Stomach smooth muscle (tissue), 2 donors: ENCODE measurements at regions not wholly inside any gene's neighbourhood (a gene's known extent, or its start where the extent isn't known, plus 50 kb on each side); places are given as distances from the start of the nearest gene placed in this dataset.

Experiments
- H3K27ac ChIP-seq: one replicate; pipeline ENCODE4 v1.7.0; 2013; ENCODE audit warnings: mild to moderate bottlenecking, low read length, inconsistent platforms
- H3K27me3 ChIP-seq, 2 donors: one replicate each; pipeline ENCODE4 v1.7.0; 2013; ENCODE audit warnings: low read length in 2 of 2; ENCODE audit not compliant: insufficient read depth in 2 of 2, control insufficient read depth in 1 of 2
- H3K36me3 ChIP-seq, 2 donors: one replicate each; pipeline ENCODE4 v1.7.0; 2013; ENCODE audit warnings: low read length in 2 of 2; ENCODE audit not compliant: control insufficient read depth in 2 of 2, insufficient read depth in 2 of 2
- H3K4me1 ChIP-seq: one replicate; pipeline ENCODE4 v1.7.0; 2013; ENCODE audit warnings: low read length; ENCODE audit not compliant: control insufficient read depth, insufficient read depth
- H3K4me3 ChIP-seq, 2 donors: one replicate each; pipeline ENCODE4 v1.7.0; 2013; ENCODE audit warnings: low read length in 2 of 2
- H3K9ac ChIP-seq, 2 donors: one replicate each; pipeline ENCODE4 v1.7.0; 2013; ENCODE audit warnings: low read length in 2 of 2, mild to moderate bottlenecking in 1 of 2
- H3K9me3 ChIP-seq, 2 donors: one replicate each; pipeline ENCODE4 v1.7.0; 2013; ENCODE audit warnings: low read length in 2 of 2; ENCODE audit not compliant: control insufficient read depth in 2 of 2
- donor health status: healthy.
- donor health status: Pancreatic carcinoma.

DNA sequence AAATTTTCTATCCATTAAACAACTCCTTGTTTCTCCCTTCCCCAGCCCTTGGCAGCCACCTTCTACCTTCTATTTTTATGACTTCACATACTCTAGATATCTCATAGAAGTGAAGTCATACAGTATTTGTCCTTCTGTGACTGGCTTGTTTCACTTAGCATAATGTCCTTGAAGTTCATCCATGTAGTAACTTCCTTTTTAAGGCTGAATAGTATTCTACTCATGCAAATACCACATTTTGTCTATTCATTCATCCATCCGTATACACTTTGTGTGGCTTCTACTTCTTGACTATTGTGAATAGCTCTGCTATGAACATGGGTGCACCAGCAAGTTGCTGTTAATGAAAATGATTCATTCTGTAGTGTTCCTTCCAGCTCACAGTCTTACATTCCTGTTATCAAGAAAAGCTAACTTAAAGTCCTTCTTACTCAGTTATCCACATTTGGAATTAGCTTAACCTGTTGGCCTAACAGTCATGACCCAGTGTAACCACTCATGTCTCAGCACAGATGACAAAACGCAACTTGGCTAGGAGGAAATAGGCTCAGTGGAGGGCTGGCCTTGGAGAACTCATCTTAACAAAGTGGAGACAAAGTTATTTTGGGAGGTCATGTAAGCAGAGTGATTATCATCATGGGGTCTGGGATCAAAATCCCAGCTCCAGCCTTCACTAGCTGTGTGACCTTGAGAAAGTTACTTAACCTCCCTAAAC, 129.7 kb upstream of the MAP3K1 start:
- no peaks in the 10 kb centered on the region for H3K36me3 ChIP-seq
- H3K27ac ChIP-seq, result no peak overlapping the region
- no peak overlapping the region for H3K4me3 ChIP-seq
- no peaks in the 10 kb centered on the region for H3K9me3 ChIP-seq
- H3K9ac ChIP-seq, result no peak overlapping the region
- H3K27me3 ChIP-seq, result no peaks in the 10 kb centered on the region
- no peaks in the 10 kb centered on the region for H3K4me1 ChIP-seq

DNA sequence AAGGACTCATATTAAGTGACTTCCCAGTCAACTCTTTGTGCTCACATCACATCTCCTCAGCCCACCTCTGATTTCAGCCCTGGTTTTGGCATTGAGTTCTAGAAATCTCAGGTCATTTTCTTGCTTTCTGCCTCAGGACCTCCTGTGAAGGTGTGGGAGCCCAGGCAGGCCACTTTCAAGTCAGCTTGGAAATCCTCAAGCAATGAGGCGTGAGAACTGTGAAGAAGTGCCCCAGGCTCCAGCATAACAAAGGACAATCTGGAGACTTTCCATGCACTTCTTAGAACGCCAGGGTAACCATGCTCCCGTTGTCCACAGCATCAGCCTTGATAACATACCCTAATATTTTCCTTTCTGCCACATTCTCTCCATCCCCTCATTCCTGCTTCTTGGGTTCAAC, 131.2 kb upstream of the MAP3K1 start:
- Histone ChIP-seq H3K4me1 (no peaks in the 10 kb centered on the region), H3K4me3 (no peak overlapping the region), H3K36me3 (no peaks in the 10 kb centered on the region), H3K27me3 (no peaks in the 10 kb centered on the region), H3K27ac (no peak overlapping the region), H3K9me3 (no peaks in the 10 kb centered on the region), H3K9ac (no peak overlapping the region)

DNA sequence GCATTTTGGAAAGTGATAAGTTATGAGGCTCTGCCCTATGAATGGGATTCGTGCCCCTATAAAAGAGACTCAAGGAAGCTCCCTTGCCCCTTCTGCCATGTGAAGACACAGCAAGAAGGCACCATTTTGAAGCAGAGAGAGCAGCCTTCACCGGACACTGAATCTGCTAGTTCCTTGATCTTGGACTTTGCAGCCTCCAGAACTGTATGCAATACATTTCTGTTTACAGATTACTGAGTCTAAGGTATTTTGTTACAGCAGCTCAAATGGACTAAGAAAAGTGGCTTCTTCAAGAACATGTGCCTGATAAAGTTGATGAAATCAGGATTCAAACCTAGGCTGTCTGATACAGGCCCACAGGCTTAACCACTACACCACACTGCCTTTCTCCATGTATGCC, 131.6 kb upstream of the MAP3K1 start:
- Histone ChIP-seq H3K9me3 (no peaks in the 10 kb centered on the region), H3K9ac (no peak overlapping the region), H3K27ac (no peak overlapping the region), H3K36me3 (no peaks in the 10 kb centered on the region), H3K4me3 (no peak overlapping the region), H3K4me1 (no peaks in the 10 kb centered on the region), H3K27me3 (no peaks in the 10 kb centered on the region)

DNA sequence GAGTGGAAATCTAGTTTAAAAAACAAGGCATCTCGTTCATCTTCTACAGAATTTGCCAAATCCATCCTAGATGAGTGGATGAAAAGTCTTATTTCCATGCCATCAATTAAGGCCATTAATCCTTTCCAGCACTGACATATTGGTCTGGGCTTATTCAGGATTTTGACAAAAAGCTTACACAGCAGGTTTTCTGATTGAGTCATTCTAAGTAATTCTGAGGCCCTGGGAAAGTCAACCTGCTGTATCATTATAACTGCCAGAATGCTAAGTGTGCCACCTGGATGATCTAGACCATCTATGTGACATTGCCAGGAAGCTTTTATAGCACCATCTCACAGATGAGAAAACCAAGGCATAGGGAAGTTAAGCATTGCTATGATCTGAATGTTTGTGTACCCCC, 132.1 kb upstream of the MAP3K1 start:
- no peaks in the 10 kb centered on the region for H3K4me1 ChIP-seq
- no peaks in the 10 kb centered on the region for H3K27me3 ChIP-seq
- no peaks in the 10 kb centered on the region for H3K36me3 ChIP-seq
- no peak overlapping the region for H3K9ac ChIP-seq
- no peak overlapping the region for H3K27ac ChIP-seq
- no peak overlapping the region for H3K4me3 ChIP-seq
- no peaks in the 10 kb centered on the region for H3K9me3 ChIP-seq

DNA sequence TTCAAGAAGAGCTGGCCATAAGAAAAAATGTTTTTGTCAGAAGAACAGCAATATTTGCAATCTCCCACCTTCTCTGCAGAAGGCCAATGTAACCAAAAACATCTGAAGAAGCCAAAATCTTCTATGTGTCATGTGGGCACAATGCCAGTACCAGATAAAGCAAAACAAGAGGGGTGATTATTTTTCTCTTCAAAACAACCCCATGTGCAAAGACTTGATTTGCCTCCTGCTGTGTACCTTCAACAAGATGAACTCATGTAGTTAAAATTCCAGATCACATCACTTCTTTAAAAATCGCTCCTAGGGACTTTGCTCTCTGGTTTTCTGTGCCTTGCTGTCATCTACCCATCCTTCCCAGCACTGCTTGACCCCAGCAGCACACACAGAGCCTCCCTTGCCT, 134.0 kb upstream of the MAP3K1 start:
- Histone ChIP-seq H3K36me3 (no peaks in the 10 kb centered on the region), H3K4me1 (no peaks in the 10 kb centered on the region), H3K9me3 (no peaks in the 10 kb centered on the region), H3K27ac (no peak overlapping the region), H3K9ac (no peak overlapping the region), H3K4me3 (no peak overlapping the region), H3K27me3 (no peaks in the 10 kb centered on the region)

DNA sequence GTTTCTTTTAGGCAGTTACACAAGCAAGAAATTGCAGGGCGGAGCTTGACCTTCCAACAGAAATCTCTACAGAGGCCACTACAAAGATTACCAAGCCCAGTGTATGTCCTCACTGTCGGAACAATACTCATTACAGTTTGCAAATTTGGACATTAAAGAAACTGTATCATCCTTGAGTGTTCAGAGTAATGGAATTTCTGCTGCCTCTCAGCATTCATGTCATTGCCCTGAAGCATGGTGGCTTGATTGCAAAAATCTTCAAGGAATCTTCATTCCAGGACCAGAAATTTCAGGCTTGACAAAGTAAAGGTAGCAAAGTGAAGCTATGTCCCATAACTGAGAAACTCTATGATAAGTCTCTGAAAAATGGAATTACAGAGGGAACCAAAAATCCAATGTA, 134.6 kb upstream of the MAP3K1 start:
- Histone ChIP-seq H3K4me3 (no peak overlapping the region), H3K9me3 (no peaks in the 10 kb centered on the region), H3K27me3 (no peaks in the 10 kb centered on the region), H3K36me3 (no peaks in the 10 kb centered on the region), H3K4me1 (no peaks in the 10 kb centered on the region), H3K9ac (no peak overlapping the region), H3K27ac (no peak overlapping the region)

DNA sequence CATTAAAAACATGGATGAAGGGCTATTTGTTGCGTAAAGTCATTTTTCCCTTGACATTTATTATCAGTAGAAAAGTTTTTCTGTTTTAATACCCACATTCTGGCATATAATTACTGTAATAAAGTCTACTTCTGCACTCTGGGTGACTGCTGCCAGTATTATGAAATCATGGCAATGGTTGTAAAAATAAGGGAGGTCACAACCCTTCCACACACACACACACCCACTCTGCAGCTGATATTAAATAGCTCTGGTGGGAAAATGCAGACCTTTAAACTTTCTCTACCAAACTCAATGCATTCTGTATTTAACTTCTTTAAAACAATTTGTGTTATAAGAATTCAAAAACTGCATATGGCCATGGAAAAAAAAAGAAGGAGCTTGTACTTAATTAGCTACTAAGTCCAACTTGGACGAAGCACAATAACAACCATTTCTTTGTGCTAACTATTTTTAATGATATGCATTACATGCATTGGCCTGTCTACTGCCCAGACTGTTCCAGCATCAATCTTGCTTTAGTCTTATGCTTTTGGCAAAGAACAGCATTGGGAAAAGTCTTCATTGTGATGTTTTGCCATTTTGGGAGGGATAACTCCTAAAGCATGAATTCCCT, 137.6 kb upstream of the MAP3K1 start:
- Histone ChIP-seq H3K9me3 (no peaks in the 10 kb centered on the region), H3K27ac (no peak overlapping the region), H3K36me3 (no peaks in the 10 kb centered on the region), H3K9ac (no peak overlapping the region), H3K4me1 (no peaks in the 10 kb centered on the region), H3K4me3 (no peak overlapping the region), H3K27me3 (no peaks in the 10 kb centered on the region)

DNA sequence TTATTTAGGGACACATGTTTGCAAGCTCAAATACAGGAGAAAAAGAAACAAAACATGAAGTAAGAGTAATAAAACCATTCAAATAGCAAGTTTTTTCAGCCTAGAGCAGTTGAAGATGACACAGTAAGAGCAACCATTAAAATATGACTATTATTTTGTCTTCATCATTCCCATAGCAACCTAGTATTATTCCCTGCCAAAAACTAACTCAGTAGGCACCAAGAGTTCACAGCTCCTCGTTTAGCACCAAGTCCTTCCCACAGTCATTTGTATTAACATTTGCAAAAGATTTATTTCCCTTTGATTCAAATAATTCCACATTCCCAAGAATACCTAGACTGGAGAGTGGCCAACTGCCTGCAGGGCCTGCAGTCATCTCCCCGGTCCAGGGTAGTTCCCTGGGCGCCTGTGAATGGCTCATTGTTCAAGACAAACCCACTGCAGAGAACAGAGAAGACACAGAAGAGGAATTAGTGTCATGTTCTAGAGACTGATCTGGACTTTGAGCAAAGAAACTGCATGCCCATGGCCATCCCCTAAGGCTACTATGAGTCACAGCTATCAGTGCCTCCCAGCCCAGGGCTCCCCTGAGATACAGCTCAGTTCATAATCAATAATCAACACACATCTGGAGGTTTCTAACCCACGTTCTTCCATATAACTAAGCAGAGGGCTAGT, 139.1 kb upstream of the MAP3K1 start:
- Histone ChIP-seq H3K27ac (no peak overlapping the region), H3K27me3 (no peaks in the 10 kb centered on the region), H3K9me3 (no peaks in the 10 kb centered on the region), H3K4me3 (no peak overlapping the region), H3K9ac (no peak overlapping the region), H3K4me1 (no peaks in the 10 kb centered on the region), H3K36me3 (no peaks in the 10 kb centered on the region)

DNA sequence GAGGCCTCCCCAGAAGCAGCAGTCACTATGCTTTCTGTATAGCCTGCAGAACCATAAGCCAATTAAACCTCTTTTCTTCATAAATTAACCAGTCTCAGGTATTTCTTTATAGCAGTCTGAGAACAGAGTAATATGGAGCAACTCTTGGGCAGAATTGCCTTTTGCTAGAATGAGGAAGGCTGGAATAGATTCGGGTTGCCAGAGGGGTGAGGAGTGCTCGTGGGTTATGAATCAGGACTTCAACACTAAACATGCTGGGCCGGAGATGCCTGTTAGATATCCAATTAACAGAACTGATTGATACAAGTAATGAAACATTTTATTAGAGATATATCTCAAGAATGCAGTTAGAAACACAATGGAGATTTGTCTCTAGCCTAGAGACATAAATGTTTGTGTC, 140.9 kb upstream of the MAP3K1 start:
- no peak overlapping the region for H3K27ac ChIP-seq
- H3K9ac ChIP-seq, result no peak overlapping the region
- no peaks in the 10 kb centered on the region for H3K36me3 ChIP-seq
- no peaks in the 10 kb centered on the region for H3K27me3 ChIP-seq
- H3K9me3 ChIP-seq, result no peaks in the 10 kb centered on the region
- no peak overlapping the region for H3K4me3 ChIP-seq
- no peaks in the 10 kb centered on the region for H3K4me1 ChIP-seq

DNA sequence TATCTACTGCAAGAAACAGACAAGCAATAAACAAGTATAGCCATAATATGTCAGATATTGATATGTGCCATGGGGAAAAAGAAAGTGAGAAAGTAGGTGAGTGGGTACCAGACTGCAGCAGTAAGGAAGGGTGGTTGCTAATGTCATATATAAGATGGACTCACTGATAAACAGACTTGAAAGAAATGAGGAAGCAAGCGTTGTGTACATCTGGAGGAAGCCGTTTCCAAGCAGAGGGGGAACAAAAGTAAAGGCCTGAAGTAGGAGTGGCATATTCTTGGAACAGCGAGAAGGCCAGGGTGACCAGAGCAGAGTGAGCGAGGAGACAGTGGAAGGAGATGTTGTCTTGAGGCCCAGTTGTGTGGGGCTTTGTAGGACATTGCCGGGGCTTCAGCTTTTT, 142.2 kb upstream of the MAP3K1 start:
- Histone ChIP-seq H3K4me3 (no peak overlapping the region), H3K9me3 (no peaks in the 10 kb centered on the region), H3K9ac (no peak overlapping the region), H3K27me3 (no peaks in the 10 kb centered on the region), H3K27ac (no peak overlapping the region), H3K36me3 (no peaks in the 10 kb centered on the region), H3K4me1 (no peaks in the 10 kb centered on the region)

DNA sequence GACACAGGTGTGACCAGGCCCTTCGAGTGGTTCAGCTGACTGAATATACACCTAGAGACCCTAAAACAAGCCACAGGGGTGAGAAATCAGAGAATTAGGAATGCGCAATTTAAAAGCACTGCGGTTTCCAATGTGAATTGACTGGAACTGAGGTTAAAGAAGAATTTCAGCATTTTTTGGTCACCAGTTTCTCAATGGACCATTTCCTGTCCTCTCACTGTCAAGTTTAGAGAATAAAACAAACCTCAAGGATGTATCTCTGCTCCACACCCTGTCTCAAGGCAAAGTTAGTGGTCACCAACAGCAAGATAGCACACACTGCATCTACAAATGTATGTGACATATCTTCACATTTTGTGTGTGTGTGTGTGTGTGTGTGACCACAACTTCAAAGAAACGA, 143.8 kb upstream of the MAP3K1 start:
- H3K4me1 ChIP-seq, result no peaks in the 10 kb centered on the region
- no peaks in the 10 kb centered on the region for H3K36me3 ChIP-seq
- no peak overlapping the region for H3K9ac ChIP-seq
- no peak overlapping the region for H3K27ac ChIP-seq
- H3K4me3 ChIP-seq, result no peak overlapping the region
- H3K27me3 ChIP-seq, result no peaks in the 10 kb centered on the region
- H3K9me3 ChIP-seq, result peaks cover 0 to 4% of the 10 kb centered on the region in 2 donors
